Hepatocyte (in vitro differentiated cells): ENCODE measurements at regions not wholly inside any gene's neighbourhood (a gene's known extent, or its start where the extent isn't known, plus 50 kb on each side); places are given as distances from the start of the nearest gene placed in this dataset.

Experiments
- DNase-seq: peaks from one replicate; pipeline ENCODE4 v3.0.0-alpha.2; 2016; ENCODE audit warnings: low spot score
- H2AFZ ChIP-seq: fragments of 200-600 bp; sonication (generic); 2 replicates; pipeline ENCODE4 v1.6.0; 2016; ENCODE audit warnings: antibody characterized with exemption, mild to moderate bottlenecking
- H3K27ac ChIP-seq: fragments of 200-600 bp; sonication (generic); 2 replicates; pipeline ENCODE4 v1.5.1; 2016; ENCODE audit warnings: mild to moderate bottlenecking
- H3K27me3 ChIP-seq: fragments of 200-600 bp; sonication (generic); 2 replicates; pipeline ENCODE4 v1.6.1; 2016
- H3K36me3 ChIP-seq: fragments of 200-600 bp; sonication (generic); replicated peaks from 2 replicates; pipeline ENCODE4 v1.5.1; 2016; ENCODE audit warnings: low read depth; ENCODE audit not compliant: insufficient read depth
- H3K4me1 ChIP-seq: fragments of 200-600 bp; sonication (generic); 2 replicates; pipeline ENCODE4 v1.5.1; 2016; ENCODE audit warnings: mild to moderate bottlenecking, moderate library complexity; ENCODE audit not compliant: insufficient read depth
- H3K4me2 ChIP-seq: fragments of 200-600 bp; sonication (generic); 2 replicates; pipeline ENCODE4 v1.6.0; 2016
- H3K4me3 ChIP-seq: fragments of 200-600 bp; sonication (generic); 2 replicates; pipeline ENCODE4 v1.5.1; 2016; ENCODE audit warnings: mild to moderate bottlenecking
- H3K79me2 ChIP-seq: fragments of 200-600 bp; sonication (generic); 2 replicates; pipeline ENCODE4 v1.6.0; 2017; ENCODE audit warnings: mild to moderate bottlenecking
- H3K9me2 ChIP-seq: fragments of 200-600 bp; sonication (generic); replicated peaks from 2 replicates; pipeline ENCODE4 v1.6.0; 2017; ENCODE audit warnings: mild to moderate bottlenecking; ENCODE audit not compliant: insufficient read depth
- H3K9me3 ChIP-seq: fragments of 200-600 bp; sonication (generic); 2 replicates; pipeline ENCODE4 v1.5.1; 2016; ENCODE audit warnings: low read depth, mild to moderate bottlenecking
- H4K20me1 ChIP-seq: fragments of 200-600 bp; sonication (generic); 2 replicates; pipeline ENCODE4 v1.6.0; 2016; ENCODE audit warnings: mild to moderate bottlenecking; ENCODE audit not compliant: insufficient read depth, poor library complexity, severe bottlenecking
- CTCF ChIP-seq: fragments of 200-600 bp; sonication (generic); IDR thresholded peaks from 2 replicates; pipeline ENCODE4 v1.5.1; 2016; ENCODE audit warnings: antibody characterized with exemption, mild to moderate bottlenecking; ENCODE audit not compliant: poor library complexity
- EZH2 ChIP-seq: fragments of 200-600 bp; sonication (generic); IDR thresholded peaks from 2 replicates; pipeline ENCODE4 v1.6.1; 2016; ENCODE audit warnings: antibody characterized with exemption, mild to moderate bottlenecking, borderline replicate concordance
- EZH2phosphoT487 ChIP-seq: fragments of 200-600 bp; sonication (generic); IDR thresholded peaks from one replicate; pipeline ENCODE4 v1.6.1; 2018; ENCODE audit warnings: antibody characterized with exemption, mild to moderate bottlenecking, low read depth, moderate library complexity; ENCODE audit not compliant: unreplicated experiment, severe bottlenecking
- WGBS: methylation state at CpG from one replicate; pipeline ENCODE4 v1.1.6; 2016; ENCODE audit warnings: low lambda C conversion rate; ENCODE audit errors: missing lambda C conversion rate; 5-methylcytosine and 5-hydroxymethylcytosine counted together

GRCh38 chr2:7131261-7131660 is 214.0 kb downstream of the RNF144A start:
- H3K27me3 ChIP-seq, result no peaks in the 10 kb centered on the region
- 75% methylated on average over 5 of the region's 5 CpGs for WGBS
- no peak for DNase-seq

GRCh38 chr2:7132753-7133152 is 215.5 kb downstream of the RNF144A start:
- no peak overlapping the region for H3K4me3 ChIP-seq

More at GRCh38 chr2:7131261-7131660, 214.0 kb downstream of the RNF144A start:
- no peak for TF ChIP-seq CTCF
- no peak for TF ChIP-seq EZH2
- no peak for TF ChIP-seq EZH2phosphoT487
- Histone ChIP-seq H3K4me1 (no peaks in the 10 kb centered on the region), H3K4me3 (no peak overlapping the region), H3K9me2 (no peaks in the 10 kb centered on the region), H3K4me2 (no peak overlapping the region), H4K20me1 (no peaks in the 10 kb centered on the region), H2AFZ (no peak overlapping the region), H3K9me3 (no peaks in the 10 kb centered on the region), H3K27ac (no peak overlapping the region), H3K79me2 (no peaks in the 10 kb centered on the region), H3K36me3 (no peaks in the 10 kb centered on the region)

DNA sequence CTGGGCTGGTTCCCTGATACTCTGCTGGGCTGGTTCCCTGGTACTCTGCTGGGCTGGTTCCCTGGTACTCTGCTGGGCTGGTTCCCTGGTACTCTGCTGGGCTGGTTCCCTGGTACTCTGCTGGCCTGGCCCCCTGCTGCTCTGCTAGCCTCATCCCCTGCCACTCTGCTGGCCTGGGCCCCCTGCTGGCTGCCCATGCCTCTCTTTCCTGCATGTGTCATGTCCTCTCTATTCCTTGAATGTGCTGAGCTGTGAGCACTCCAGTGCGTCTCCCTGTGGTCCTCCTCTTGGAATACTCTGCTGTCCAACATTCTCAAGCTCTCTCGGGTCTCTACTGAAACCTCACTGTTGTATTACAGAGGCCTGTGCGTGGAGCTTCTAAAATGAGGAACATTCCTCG is 216.3 kb downstream of the RNF144A start:
- Histone ChIP-seq H3K4me2 (no peak overlapping the region), H3K4me1 (no peaks in the 10 kb centered on the region), H3K9me2 (no peaks in the 10 kb centered on the region), H3K4me3 (no peak overlapping the region), H3K36me3 (no peaks in the 10 kb centered on the region), H3K27ac (no peak overlapping the region), H3K79me2 (no peaks in the 10 kb centered on the region), H4K20me1 (no peaks in the 10 kb centered on the region), H3K27me3 (no peaks in the 10 kb centered on the region), H2AFZ (no peak overlapping the region), H3K9me3 (no peaks in the 10 kb centered on the region)
- no peak for TF ChIP-seq CTCF
- DNase-seq, result no peak
- WGBS, result 90% methylated on average over 4 of the region's 4 CpGs

More at GRCh38 chr2:7132753-7133152, 215.5 kb downstream of the RNF144A start:
- no peaks in the 10 kb centered on the region for H3K36me3 ChIP-seq
- 96% methylated on average over 3 of the region's 3 CpGs for whole genome bisulfite sequencing
- no peaks in the 10 kb centered on the region for H3K79me2 ChIP-seq
- H4K20me1 ChIP-seq, result no peaks in the 10 kb centered on the region
- no peak for DNase-seq
- no peaks in the 10 kb centered on the region for H3K9me2 ChIP-seq
- H3K9me3 ChIP-seq, result no peaks in the 10 kb centered on the region
- H3K4me1 ChIP-seq, result no peaks in the 10 kb centered on the region
- H3K27me3 ChIP-seq, result no peaks in the 10 kb centered on the region
- no peak overlapping the region for H2AFZ ChIP-seq
- H3K4me2 ChIP-seq, result no peak overlapping the region
- TF ChIP-seq EZH2, result no peak
- TF ChIP-seq EZH2phosphoT487, result no peak
- no peak for TF ChIP-seq CTCF
- no peak overlapping the region for H3K27ac ChIP-seq

- no peak for TF ChIP-seq CTCF
- TF ChIP-seq EZH2phosphoT487, result no peak
- TF ChIP-seq EZH2, result no peak
- no peaks in the 10 kb centered on the region for H3K9me3 ChIP-seq
- no peaks in the 10 kb centered on the region for H3K9me2 ChIP-seq
- no peaks in the 10 kb centered on the region for H3K27me3 ChIP-seq
- H3K79me2 ChIP-seq, result no peaks in the 10 kb centered on the region
- H2AFZ ChIP-seq, result no peak overlapping the region
- H3K4me1 ChIP-seq, result no peaks in the 10 kb centered on the region
- H3K4me3 ChIP-seq, result no peak overlapping the region
- no peaks in the 10 kb centered on the region for H3K36me3 ChIP-seq
- DNase-seq, result no peak
- no peak overlapping the region for H3K4me2 ChIP-seq
- no peak overlapping the region for H3K27ac ChIP-seq
- WGBS, result 77% methylated on average over 1 of the region's 1 CpG
- H4K20me1 ChIP-seq, result no peaks in the 10 kb centered on the region
These were observed 223.1 kb downstream of the RNF144A start for GRCh38 chr2:7140306-7140705.
